Neural cell (in vitro differentiated cells): ENCODE measurements at regions not wholly inside any gene's neighbourhood (a gene's known extent, or its start where the extent isn't known, plus 50 kb on each side); places are given as distances from the start of the nearest gene placed in this dataset.

Source experiments
- H2AFZ ChIP-seq: fragments of 200-600, 300-800 bp; sonication (generic), shearing (Covaris generic); 2 replicates; pipeline ENCODE4 v1.6.0; 2014; ENCODE audit warnings: low read depth, mild to moderate bottlenecking, antibody characterized with exemption, low read length, moderate library complexity
- H3F3A ChIP-seq: fragments of 200-600 bp; shearing (Covaris generic); 2 replicates; pipeline ENCODE4 v1.6.1; 2016; ENCODE audit warnings: mild to moderate bottlenecking, moderate library complexity, mixed read lengths, antibody characterized with exemption, low read length; ENCODE audit not compliant: insufficient read depth, poor library complexity, severe bottlenecking
- H3K27ac ChIP-seq: fragments of 200-600, 300-800 bp; sonication (generic), shearing (Covaris generic); 2 replicates; pipeline ENCODE4 v1.5.1; 2014; ENCODE audit warnings: mild to moderate bottlenecking, low read length, moderate library complexity
- H3K27me3 ChIP-seq: fragments of 300-800, 200-600 bp; sonication (generic), shearing (Covaris generic); 2 replicates; pipeline ENCODE4 v1.6.0; 2014; ENCODE audit warnings: mild to moderate bottlenecking, low read depth, low read length, moderate library complexity; ENCODE audit not compliant: insufficient read depth
- H3K36me3 ChIP-seq: fragments of 300-800, 200-600 bp; sonication (generic), shearing (Covaris generic); 2 replicates; pipeline ENCODE4 v1.5.1; 2014; ENCODE audit warnings: mild to moderate bottlenecking, antibody characterized with exemption, low read length, moderate library complexity; ENCODE audit not compliant: insufficient read depth
- H3K4me2 ChIP-seq: fragments of 300-800, 200-600 bp; sonication (generic), shearing (Covaris generic); 2 replicates; pipeline ENCODE4 v1.6.0; 2014; ENCODE audit warnings: mild to moderate bottlenecking, low read length
- H3K4me3 ChIP-seq: fragments of 300-800, 200-600 bp; sonication (generic), shearing (Covaris generic); 2 replicates; pipeline ENCODE4 v1.5.1; 2014; ENCODE audit warnings: mild to moderate bottlenecking, low read length, moderate library complexity
- H3K79me2 ChIP-seq: fragments of 200-600 bp; shearing (Covaris generic); replicated peaks from 2 replicates; pipeline ENCODE4 v1.6.0; 2014; ENCODE audit warnings: mild to moderate bottlenecking, low read length, moderate library complexity; ENCODE audit not compliant: insufficient read depth
- H3K9ac ChIP-seq: fragments of 300-800, 200-600 bp; sonication (generic), shearing (Covaris generic); 2 replicates; pipeline ENCODE4 v1.6.1; 2016; ENCODE audit warnings: mild to moderate bottlenecking, low read length, mixed read lengths
- H3K9me2 ChIP-seq: fragments of 200-600 bp; shearing (Covaris generic); 2 replicates; pipeline ENCODE4 v1.6.1; 2016; ENCODE audit warnings: mild to moderate bottlenecking, low read length, mixed read lengths; ENCODE audit not compliant: insufficient read depth
- H3K9me3 ChIP-seq: fragments of 200-600, 300-800 bp; sonication (generic), shearing (Covaris generic); 2 replicates; pipeline ENCODE4 v1.6.1; 2016; ENCODE audit warnings: mild to moderate bottlenecking, mixed run types, low read length, moderate library complexity, mixed read lengths
- H4K20me1 ChIP-seq: fragments of 200-600 bp; shearing (Covaris generic); 2 replicates; pipeline ENCODE4 v1.6.1; 2016; ENCODE audit warnings: mild to moderate bottlenecking, mixed run types; ENCODE audit not compliant: insufficient read depth
- CTCF ChIP-seq: fragments of 450-650 bp; IDR thresholded peaks from 2 replicates; pipeline ENCODE4 v1.5.1; 2014; ENCODE audit warnings: antibody characterized with exemption, mild to moderate bottlenecking, moderate library complexity; ENCODE audit not compliant: poor library complexity, severe bottlenecking
- EP300 ChIP-seq: fragments of 450-650 bp; conservative IDR thresholded peaks from 2 replicates; pipeline ENCODE4 v1.6.1; 2014; ENCODE audit warnings: antibody characterized with exemption, mild to moderate bottlenecking, moderate library complexity; ENCODE audit not compliant: poor library complexity, severe bottlenecking
- EZH2 ChIP-seq: fragments of 200-600, 300-800 bp; shearing (Covaris generic), sonication (generic); IDR thresholded peaks from 2 replicates; pipeline ENCODE4 v1.6.1; 2014; ENCODE audit warnings: antibody characterized with exemption, low read length, borderline replicate concordance, mild to moderate bottlenecking; ENCODE audit not compliant: insufficient read depth, poor library complexity, severe bottlenecking
- MXI1 ChIP-seq: fragments of 450-650 bp; conservative IDR thresholded peaks from 2 replicates; pipeline ENCODE4 v1.6.1; 2014; ENCODE audit warnings: antibody characterized with exemption, mild to moderate bottlenecking; ENCODE audit not compliant: poor library complexity, severe bottlenecking
- POLR2AphosphoS5 ChIP-seq: IDR thresholded peaks from 2 replicates; pipeline ENCODE4 v1.6.1; 2012
- RAD21 ChIP-seq: fragments of 450-650 bp; conservative IDR thresholded peaks from 2 replicates; pipeline ENCODE4 v1.6.1; 2014; ENCODE audit warnings: antibody characterized with exemption, mild to moderate bottlenecking, moderate library complexity
- REST ChIP-seq: IDR thresholded peaks from 2 replicates; pipeline ENCODE4 v1.6.1; 2012; ENCODE audit warnings: borderline replicate concordance
- SMC3 ChIP-seq: fragments of 450-650 bp; conservative IDR thresholded peaks from 2 replicates; pipeline ENCODE4 v1.6.1; 2014; ENCODE audit warnings: antibody characterized with exemption, mild to moderate bottlenecking, moderate library complexity; ENCODE audit not compliant: poor library complexity
- TAF1 ChIP-seq: IDR thresholded peaks from 2 replicates; pipeline ENCODE4 v1.6.1; 2012; ENCODE audit warnings: low read depth

GRCh38 chr1:96338622-96339021, 383.0 kb upstream of the PTBP2 start:
- no peaks in the 10 kb centered on the region for H3K79me2 ChIP-seq
- peak overlapping the region; percentile 12 for H3K4me3 ChIP-seq

GRCh38 chr1:96340686-96341085, 380.9 kb upstream of the PTBP2 start:
- no peak overlapping the region for H3K4me3 ChIP-seq
- no peaks in the 10 kb centered on the region for H3K9me2 ChIP-seq
- no peak overlapping the region for H3K27ac ChIP-seq
- no peaks in the 10 kb centered on the region for H3K9me3 ChIP-seq
- no peak overlapping the region for H2AFZ ChIP-seq
- no peak overlapping the region for H3K4me2 ChIP-seq
- no peak overlapping the region for H3K9ac ChIP-seq
- H3K27me3 ChIP-seq, result no peaks in the 10 kb centered on the region
- H3K36me3 ChIP-seq, result no peaks in the 10 kb centered on the region
- H3F3A ChIP-seq, result peaks cover 4% of the 10 kb centered on the region
- no peaks in the 10 kb centered on the region for H3K79me2 ChIP-seq
- H4K20me1 ChIP-seq, result no peaks in the 10 kb centered on the region
- TF ChIP-seq MXI1 (no peak), RAD21 (no peak), REST (no peak), SMC3 (no peak), EP300 (no peak), CTCF (no peak), POLR2AphosphoS5 (no peak)

More at GRCh38 chr1:96338622-96339021, 383.0 kb upstream of the PTBP2 start:
- Histone ChIP-seq H3K4me2 (no peak overlapping the region), H2AFZ (no peak overlapping the region), H3K36me3 (no peaks in the 10 kb centered on the region), H3K27me3 (no peaks in the 10 kb centered on the region), H4K20me1 (no peaks in the 10 kb centered on the region), H3K9me2 (no peaks in the 10 kb centered on the region), H3K9me3 (no peaks in the 10 kb centered on the region), H3K9ac (no peak overlapping the region), H3F3A (peaks cover 4% of the 10 kb centered on the region), H3K27ac (peak overlapping the region; percentile 64)
- TF ChIP-seq CTCF (no peak), EZH2 (no peak), REST (no peak), MXI1 (no peak), SMC3 (no peak), POLR2AphosphoS5 (peak; percentile 50), RAD21 (no peak), TAF1 (no peak), EP300 (peak; percentile 69)
